Nucleus accumbens (tissue), 56 donors: ENCODE measurements at regions not wholly inside any gene's neighbourhood (a gene's known extent, or its start where the extent isn't known, plus 50 kb on each side); places are given as distances from the start of the nearest gene placed in this dataset.

ENCODE experiments used
- DNase-seq, 56 donors: peaks; one replicate each; lab custom pipeline; 2025; lab: John Stamatoyannopoulos, UW

- DNase-seq: no peak
These were observed 915.3 kb upstream of the SLITRK6 start for GRCh38 chr13:86714495-86714894.

GRCh38 chr13:86725105-86725504 is 925.9 kb upstream of the SLITRK6 start:
- no peak for DNase-seq

- DNase-seq: no peak
These were observed 930.0 kb upstream of the SLITRK6 start for GRCh38 chr13:86729206-86729605.

- no peak for DNase-seq
These were observed 932.8 kb upstream of the SLITRK6 start for GRCh38 chr13:86731987-86732386.

GRCh38 chr13:86737334-86737932 is 933.7 kb upstream of the SLITRK5 start:
- DNase-seq: no peak

GRCh38 chr13:86741762-86742285 is 929.3 kb upstream of the SLITRK5 start:
- no peak for DNase-seq

GRCh38 chr13:86757236-86757978 is 913.8 kb upstream of the SLITRK5 start:
- no peak for DNase-seq

GRCh38 chr13:86758116-86758515 is 913.1 kb upstream of the SLITRK5 start:
- DNase-seq: no peak

- no peak for DNase-seq
These were observed 910.6 kb upstream of the SLITRK5 start for GRCh38 chr13:86760620-86761019.

- DNase-seq: no peak
These were observed 905.7 kb upstream of the SLITRK5 start for GRCh38 chr13:86765462-86765861.

GRCh38 chr13:86788616-86789015 is 882.6 kb upstream of the SLITRK5 start:
- no peak for DNase-seq

- no peak for DNase-seq
These were observed 879.0 kb upstream of the SLITRK5 start for GRCh38 chr13:86792153-86792651.

GRCh38 chr13:86795858-86796257 is 875.3 kb upstream of the SLITRK5 start:
- no peak for DNase-seq

- DNase-seq: no peak
These were observed 860.8 kb upstream of the SLITRK5 start for GRCh38 chr13:86810361-86810760.

GRCh38 chr13:86813198-86813597 is 858.0 kb upstream of the SLITRK5 start:
- DNase-seq: no peak

- DNase-seq: no peak
These were observed 845.8 kb upstream of the SLITRK5 start for GRCh38 chr13:86825410-86825809.

- no peak for DNase-seq
These were observed 844.9 kb upstream of the SLITRK5 start for GRCh38 chr13:86826232-86826631.

- no peak for DNase-seq
These were observed 841.1 kb upstream of the SLITRK5 start for GRCh38 chr13:86830046-86830445.

- no peak for DNase-seq
These were observed 840.1 kb upstream of the SLITRK5 start for GRCh38 chr13:86831084-86831483.

GRCh38 chr13:86838411-86839120 is 832.6 kb upstream of the SLITRK5 start:
- DNase-seq: no peak

GRCh38 chr13:86839221-86839620 is 832.0 kb upstream of the SLITRK5 start:
- DNase-seq: no peak
